H7 (cell line): ENCODE measurements at regions not wholly inside any gene's neighbourhood (a gene's known extent, or its start where the extent isn't known, plus 50 kb on each side); places are given as distances from the start of the nearest gene placed in this dataset.

ENCODE experiments used
- DNase-seq: peaks from one replicate; pipeline ENCODE4 v3.0.0; 2012
- H3K27me3 ChIP-seq: 2 replicates; pipeline ENCODE4 v1.6.0; 2011; ENCODE audit warnings: mild to moderate bottlenecking, low read length; ENCODE audit not compliant: control insufficient read depth, insufficient read depth
- H3K36me3 ChIP-seq: replicated peaks from 2 replicates; pipeline ENCODE4 v1.5.1; 2011; ENCODE audit warnings: low read length; ENCODE audit not compliant: control insufficient read depth, insufficient read depth
- H3K4me3 ChIP-seq: 2 replicates; pipeline ENCODE4 v1.5.1; 2011; ENCODE audit warnings: low read depth, mild to moderate bottlenecking, control low read depth, low read length, moderate library complexity; ENCODE audit not compliant: insufficient read depth

GRCh38 chr2:185128996-185129395 is 530.7 kb downstream of the ZNF804A start:
- no peak for DNase-seq
- H3K36me3 ChIP-seq = no peaks in the 10 kb centered on the region
- no peaks in the 10 kb centered on the region for H3K27me3 ChIP-seq
- H3K4me3 ChIP-seq = no peak overlapping the region

DNA sequence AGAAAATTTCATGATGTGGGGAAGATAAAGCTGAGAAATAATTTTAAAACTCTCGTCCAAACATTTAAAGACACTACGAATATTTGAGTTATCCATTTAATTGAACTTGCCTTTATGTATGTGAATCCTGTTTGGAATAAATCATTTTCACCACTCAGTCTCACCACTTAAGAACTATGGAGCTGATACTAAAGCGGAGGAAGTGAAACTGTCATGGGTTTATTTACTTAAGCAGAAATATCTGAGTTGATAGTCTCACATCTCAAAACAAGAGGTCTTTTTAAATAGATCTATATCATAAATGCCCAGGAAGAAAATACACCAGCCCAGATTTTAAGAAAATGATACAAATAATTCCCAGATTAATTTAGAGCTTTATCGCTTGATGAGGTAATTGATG is 532.4 kb downstream of the ZNF804A start:
- DNase-seq = no peak
- Histone ChIP-seq H3K36me3 (no peaks in the 10 kb centered on the region), H3K27me3 (no peaks in the 10 kb centered on the region), H3K4me3 (no peak overlapping the region)

GRCh38 chr2:185132501-185133041 is 534.2 kb downstream of the ZNF804A start:
- H3K36me3 ChIP-seq = no peaks in the 10 kb centered on the region
- no peak for DNase-seq
- no peaks in the 10 kb centered on the region for H3K27me3 ChIP-seq
- no peak overlapping the region for H3K4me3 ChIP-seq

GRCh38 chr2:185137700-185138099 is 539.4 kb downstream of the ZNF804A start:
- no peaks in the 10 kb centered on the region for H3K36me3 ChIP-seq
- no peak for DNase-seq
- H3K27me3 ChIP-seq = no peaks in the 10 kb centered on the region
- no peak overlapping the region for H3K4me3 ChIP-seq

GRCh38 chr2:185142677-185143076 is 544.3 kb downstream of the ZNF804A start:
- Histone ChIP-seq H3K36me3 (no peaks in the 10 kb centered on the region), H3K4me3 (no peak overlapping the region), H3K27me3 (no peaks in the 10 kb centered on the region)
- DNase-seq = no peak

DNA sequence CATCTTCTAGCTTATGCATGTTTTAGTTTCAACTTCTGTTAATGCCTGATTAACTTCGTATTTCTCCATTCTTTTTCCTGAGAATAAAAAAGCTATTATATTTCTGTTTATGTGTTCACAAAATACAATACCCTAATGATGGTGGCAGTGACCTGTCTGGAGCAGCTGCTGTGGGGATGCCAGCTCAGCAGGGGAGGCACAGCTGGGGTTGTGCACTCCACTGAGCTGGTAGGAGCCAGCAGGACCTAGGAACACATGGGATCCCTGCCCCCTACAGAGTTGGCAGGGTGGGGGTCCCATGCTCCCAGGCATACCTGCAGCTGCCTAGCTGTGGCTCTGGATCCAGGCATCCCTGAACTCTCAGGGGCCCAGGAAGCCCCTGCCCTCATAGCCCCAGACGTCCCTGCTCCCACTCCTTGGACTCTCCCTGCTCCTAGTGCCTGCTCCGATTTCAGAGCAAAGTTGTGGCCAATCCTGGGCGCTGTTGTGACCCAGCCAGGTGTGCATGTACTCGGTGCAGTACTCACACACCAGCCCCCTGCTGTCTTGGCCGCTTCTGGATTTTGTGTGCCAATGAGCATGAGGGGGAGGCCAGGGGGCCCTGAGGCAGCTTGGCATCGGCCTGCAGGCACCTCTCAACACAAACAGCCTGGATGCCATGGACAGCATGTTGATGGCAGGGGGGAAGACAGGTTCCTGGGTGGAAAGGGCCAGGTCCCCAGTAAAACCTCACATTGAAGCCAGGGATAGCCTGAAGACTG is 546.0 kb downstream of the ZNF804A start:
- no peak for DNase-seq
- no peak overlapping the region for H3K4me3 ChIP-seq
- H3K27me3 ChIP-seq = no peaks in the 10 kb centered on the region
- no peaks in the 10 kb centered on the region for H3K36me3 ChIP-seq

GRCh38 chr2:185145316-185146121 is 547.2 kb downstream of the ZNF804A start:
- H3K27me3 ChIP-seq = no peaks in the 10 kb centered on the region
- no peak for DNase-seq
- no peaks in the 10 kb centered on the region for H3K36me3 ChIP-seq
- H3K4me3 ChIP-seq = no peak overlapping the region

DNA sequence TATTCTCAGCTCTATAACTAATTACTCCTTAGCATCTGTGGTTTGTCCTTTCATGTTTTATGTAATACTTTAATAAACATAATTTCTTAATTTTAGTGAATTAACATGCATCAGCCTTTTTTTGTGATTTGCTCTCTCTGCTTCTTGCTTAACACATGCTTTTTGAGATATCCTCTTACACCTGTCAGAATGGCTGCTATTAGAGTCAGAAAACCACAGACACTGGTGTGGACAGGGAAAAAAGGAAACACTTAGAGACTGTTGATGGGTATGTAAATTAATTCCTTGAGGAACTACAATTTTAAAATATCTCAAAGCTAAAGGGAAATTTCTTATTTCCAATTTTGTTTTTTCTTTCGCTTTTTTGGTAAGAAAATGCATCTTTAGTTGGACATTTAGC is 549.0 kb downstream of the ZNF804A start:
- Histone ChIP-seq H3K36me3 (no peaks in the 10 kb centered on the region), H3K27me3 (no peaks in the 10 kb centered on the region), H3K4me3 (no peak overlapping the region)
- no peak for DNase-seq

DNA sequence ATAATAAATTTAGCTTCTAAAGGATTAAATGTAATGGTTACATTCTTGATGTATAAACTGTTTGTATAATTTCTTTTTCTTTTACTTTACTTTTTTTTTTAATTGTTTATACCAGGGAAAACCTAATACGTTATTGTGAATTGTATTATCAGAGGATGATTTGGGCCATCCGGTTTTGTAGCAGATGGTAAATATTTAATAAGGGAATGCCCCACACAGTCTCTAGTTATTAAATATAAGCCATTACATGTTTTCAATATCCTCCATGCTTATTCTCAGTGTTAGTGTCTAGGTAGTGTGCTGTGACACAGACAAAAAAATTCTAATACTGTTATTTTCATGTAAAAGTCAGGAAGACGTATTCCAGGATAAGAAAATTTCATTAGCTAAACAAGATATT is 553.9 kb downstream of the ZNF804A start:
- H3K27me3 ChIP-seq = no peaks in the 10 kb centered on the region
- no peak for DNase-seq
- H3K4me3 ChIP-seq = no peak overlapping the region
- no peaks in the 10 kb centered on the region for H3K36me3 ChIP-seq

- no peak for DNase-seq
- Histone ChIP-seq H3K4me3 (no peak overlapping the region), H3K36me3 (no peaks in the 10 kb centered on the region), H3K27me3 (no peaks in the 10 kb centered on the region)
These were observed 563.4 kb downstream of the ZNF804A start for GRCh38 chr2:185161701-185162100.

GRCh38 chr2:185174353-185174752 is 564.3 kb upstream of the FSIP2 start:
- Histone ChIP-seq H3K27me3 (no peaks in the 10 kb centered on the region), H3K36me3 (no peaks in the 10 kb centered on the region), H3K4me3 (no peak overlapping the region)
- no peak for DNase-seq

DNA sequence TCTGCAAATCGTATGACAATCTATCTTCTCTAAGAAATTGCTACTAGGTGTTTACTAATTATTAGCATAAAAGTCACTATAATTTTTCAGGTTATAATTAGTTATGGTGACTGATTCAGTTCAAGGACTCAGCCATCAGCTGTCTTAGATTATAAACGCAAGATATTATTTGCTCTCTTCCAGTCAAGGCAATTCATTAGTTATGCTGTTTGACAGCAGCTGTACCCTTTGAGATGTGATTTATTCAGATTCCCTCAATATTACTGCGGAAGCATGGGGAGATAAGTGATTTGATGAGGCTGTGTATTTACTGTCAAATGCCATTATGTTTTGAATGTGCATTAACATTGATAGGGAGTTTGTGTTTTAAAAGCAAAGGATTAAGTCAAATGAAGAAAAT is 558.9 kb upstream of the FSIP2 start:
- no peak for DNase-seq
- Histone ChIP-seq H3K36me3 (no peaks in the 10 kb centered on the region), H3K4me3 (no peak overlapping the region), H3K27me3 (no peaks in the 10 kb centered on the region)

DNA sequence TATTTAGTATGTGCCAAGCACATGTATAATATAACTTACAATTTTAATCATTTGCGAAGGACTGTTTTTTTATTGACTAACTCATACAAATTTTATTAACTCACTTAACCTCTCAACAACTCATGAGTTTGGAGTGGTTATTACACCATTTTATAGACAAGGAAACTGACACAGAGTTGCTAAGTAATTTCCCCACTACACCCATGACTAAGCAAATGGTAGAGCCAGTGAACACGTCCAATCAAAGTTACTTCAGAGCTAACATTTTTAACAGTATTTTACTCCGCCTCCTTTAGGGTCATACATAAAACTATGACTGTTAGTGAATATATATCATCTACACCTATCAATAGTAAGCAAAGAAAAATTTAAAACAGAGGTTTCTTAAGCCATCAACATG is 556.7 kb upstream of the FSIP2 start:
- H3K27me3 ChIP-seq = no peaks in the 10 kb centered on the region
- H3K4me3 ChIP-seq = no peak overlapping the region
- DNase-seq = no peak
- H3K36me3 ChIP-seq = no peaks in the 10 kb centered on the region

DNA sequence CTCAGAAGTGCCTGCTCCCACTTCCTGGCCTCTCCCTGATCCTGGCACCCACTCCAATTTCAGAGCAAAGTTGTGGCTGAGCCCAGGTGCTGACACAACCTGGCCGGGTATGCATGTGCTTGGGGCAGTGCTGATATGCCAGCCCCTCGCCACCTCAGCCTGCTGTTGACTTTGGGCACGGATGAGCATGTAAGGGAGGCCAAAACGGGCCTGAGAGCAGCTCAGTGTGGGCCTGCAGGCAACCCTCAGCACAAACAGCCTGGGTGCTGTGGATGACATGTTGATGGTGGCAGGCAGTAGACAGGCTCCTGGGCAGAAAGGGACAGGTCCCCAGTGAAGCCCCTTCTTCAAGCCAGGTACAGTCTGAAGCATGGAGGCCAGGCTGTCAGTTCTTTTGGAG is 553.6 kb upstream of the FSIP2 start:
- H3K27me3 ChIP-seq = no peaks in the 10 kb centered on the region
- no peak for DNase-seq
- no peak overlapping the region for H3K4me3 ChIP-seq
- H3K36me3 ChIP-seq = no peaks in the 10 kb centered on the region

GRCh38 chr2:185187421-185187820 is 551.2 kb upstream of the FSIP2 start:
- H3K27me3 ChIP-seq = no peaks in the 10 kb centered on the region
- DNase-seq = no peak
- H3K4me3 ChIP-seq = no peak overlapping the region
- no peaks in the 10 kb centered on the region for H3K36me3 ChIP-seq
